HL-60/S4 treated with retinoic acid at 250 ng/mL for 4 days and 3 days (cell line): ENCODE measurements at regions not wholly inside any gene's neighbourhood (a gene's known extent, or its start where the extent isn't known, plus 50 kb on each side); places are given as distances from the start of the nearest gene placed in this dataset.

Experiments
- in situ Hi-C: fragments of 300-500 bp; cut with MboI; formaldehyde crosslinking; loops from 2 replicates; pipeline ENCODE4 v1.7.0; 2022; ENCODE audit warnings: low sequenced_read_pairs

DNA sequence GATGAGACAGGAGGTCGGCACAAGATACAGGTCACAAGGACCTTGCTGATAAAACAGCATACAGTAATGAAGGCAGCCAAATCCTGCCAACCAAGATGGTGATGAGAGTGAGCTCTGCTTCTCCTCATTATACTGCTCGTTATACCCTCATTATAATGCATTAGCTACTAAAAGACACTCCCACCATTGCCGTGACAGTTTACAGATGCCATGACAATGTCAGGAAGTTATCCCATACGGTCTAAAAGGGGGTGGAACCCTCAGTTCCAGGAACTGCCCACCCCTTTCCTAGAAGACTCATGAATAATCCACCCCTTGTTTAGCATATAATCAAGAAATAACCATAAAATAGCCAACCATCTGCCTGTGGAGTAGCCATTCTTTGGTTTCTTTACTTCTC is 224.2 kb downstream of the RBM43 start:
- in situ Hi-C loops = loop anchor here (25.0 kb wide), 1 partner anchor 1425 kb away; no protein-coding TSS in a partner anchor

DNA sequence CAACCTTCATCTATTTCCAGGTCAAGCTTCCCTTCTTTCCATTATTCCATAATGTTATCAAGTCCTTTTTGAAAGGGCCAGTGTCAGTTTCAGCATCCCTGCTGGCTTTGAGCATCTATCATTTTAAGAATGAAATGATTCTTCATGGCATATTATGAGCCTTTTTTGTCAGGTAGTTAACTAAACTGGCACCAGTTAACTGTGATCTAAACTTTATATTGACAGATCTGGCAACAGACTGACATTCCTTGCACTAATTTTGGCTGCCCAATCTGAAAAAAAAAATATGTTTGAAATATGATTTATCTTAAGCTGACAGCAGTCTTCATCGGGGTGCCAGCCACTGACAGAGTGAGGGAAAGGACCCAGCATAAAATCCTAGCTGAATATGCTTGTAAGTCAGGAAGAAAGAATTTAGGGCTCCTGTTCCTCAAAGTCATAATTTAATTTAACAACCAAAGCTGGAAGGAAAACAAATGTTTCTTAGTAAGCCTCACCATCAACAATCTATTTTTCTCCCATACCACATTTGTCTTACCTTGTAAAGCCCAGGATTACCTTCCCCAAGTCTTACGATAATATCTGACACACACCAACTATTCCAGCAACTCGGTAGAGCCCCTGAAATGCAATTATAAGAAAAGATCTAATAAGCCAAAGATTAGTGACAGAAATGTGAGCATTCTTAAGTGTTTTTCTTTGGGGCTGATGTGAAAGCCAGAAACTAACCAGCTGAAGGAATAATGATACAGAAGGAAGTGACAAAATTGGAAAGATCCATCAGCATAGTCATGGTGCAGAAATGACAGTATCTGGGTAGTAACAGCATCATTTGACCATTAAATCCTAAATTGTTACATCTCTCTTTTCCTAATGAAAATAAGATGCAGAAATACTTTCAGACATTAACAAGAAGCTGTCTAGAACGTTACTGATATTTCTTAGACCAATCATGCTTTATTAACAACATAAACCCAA is 228.1 kb downstream of the RBM43 start:
- in situ Hi-C loops = loop anchor here (25.0 kb wide), 1 partner anchor 1421 kb away; no protein-coding TSS in a partner anchor

DNA sequence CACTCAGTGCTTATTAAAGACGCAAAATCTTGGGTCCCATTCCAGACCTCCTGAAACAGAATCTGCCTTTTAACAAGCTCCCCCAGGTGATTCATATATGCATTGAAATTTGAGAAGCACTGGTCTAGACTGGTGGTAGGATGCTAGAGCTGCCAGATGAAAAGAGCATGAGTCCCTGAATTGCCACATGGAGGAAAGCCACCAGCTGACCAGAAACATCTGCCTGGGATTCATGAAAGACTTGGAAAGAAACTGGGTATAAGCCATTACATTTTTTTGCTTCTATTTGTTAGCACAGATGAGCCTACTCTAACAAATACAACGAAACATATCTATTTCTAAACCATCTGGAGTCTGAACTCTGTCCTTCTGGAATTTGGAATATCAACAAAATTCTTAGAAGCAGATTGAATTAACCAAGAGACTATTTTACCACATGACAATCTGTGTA is 228.9 kb downstream of the RBM43 start:
- in situ Hi-C loops = loop anchor here (25.0 kb wide), 1 partner anchor 1420 kb away; no protein-coding TSS in a partner anchor

DNA sequence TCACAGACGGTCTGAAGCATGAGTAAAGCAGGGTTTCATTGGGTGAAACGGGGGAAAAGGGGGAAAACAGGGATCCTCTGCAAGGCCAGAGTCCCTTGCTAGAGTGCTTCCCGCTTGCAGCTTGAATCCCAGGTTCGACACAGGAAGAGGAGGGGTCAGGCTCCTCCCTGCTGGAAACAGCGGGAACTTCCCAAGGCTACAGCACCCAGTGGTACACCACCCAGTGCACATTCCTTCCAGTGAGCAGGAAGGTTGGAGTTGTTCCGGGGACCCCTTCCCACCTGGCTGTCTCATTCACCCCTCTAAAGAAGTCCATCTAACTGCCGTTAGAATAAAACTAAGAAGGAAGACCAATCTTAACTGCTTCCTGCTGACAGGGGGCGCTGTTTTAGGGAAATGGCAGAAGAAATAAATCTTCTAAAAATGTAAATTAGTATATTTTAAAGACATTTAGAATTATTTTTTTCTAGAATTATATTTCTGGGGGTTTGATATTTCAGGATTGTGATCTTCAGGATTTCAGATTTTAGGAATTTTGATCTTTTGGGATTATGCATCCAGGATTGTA is 230.9 kb downstream of the RBM43 start:
- in situ Hi-C loops = loop anchor here (25.0 kb wide), 1 partner anchor 1418 kb away; no protein-coding TSS in a partner anchor

DNA sequence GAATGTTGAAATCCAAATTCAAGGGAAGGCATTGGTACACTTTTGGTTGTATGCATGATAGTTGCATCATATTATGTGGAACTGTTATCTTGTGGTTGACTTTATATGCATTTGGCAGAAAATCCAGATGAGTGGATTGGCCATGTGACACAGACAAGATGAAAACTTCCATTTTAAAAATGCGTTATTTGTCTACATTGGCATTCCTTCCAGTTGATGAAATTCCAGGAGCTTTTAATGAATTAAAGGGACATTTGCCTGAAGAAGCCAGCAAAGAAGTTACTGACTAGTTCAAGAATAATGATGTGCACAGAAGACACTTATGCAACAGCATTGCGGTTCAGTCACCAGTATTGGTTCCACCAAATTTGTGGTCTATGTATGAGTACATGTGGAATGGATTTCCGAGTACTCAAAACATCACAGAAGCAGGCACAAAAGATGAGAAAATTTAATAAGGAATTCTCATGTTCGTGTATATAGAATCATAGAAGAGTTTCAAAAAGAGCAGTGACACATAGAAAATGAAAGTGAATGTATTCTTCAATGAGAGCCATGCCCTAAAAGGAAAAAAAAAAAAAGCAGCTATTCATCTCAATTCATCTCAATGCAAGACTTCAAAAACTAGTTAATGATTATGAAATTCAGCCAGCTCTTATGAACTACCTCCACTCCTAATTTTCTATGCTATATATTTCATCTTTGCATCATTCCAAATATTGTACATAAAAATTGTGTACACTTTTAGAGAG is 232.1 kb downstream of the RBM43 start:
- in situ Hi-C loops = loop anchor here (25.0 kb wide), 1 partner anchor 1417 kb away; no protein-coding TSS in a partner anchor

DNA sequence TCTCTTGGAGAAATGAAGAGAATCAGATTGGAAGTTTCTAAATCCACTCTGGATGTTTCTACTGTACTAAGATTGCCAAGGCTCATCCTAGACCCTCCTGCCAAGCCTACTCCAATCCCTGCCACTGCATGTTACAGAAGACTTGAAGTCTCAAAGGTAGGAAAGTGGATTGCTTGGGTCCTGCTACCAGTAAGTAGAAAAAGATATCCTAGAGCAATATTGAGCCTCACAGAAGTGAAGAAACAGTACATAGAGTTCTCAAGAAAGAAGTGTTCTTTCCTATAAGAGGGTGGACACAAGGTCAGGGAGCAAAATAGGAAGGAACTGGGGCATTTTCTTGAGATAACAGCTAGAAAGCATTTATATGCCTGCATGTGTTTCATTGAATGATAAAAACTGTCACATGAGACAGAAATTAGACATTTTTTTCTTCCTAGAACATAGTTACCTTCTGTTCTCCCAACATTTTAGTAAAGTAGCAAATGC is 232.9 kb downstream of the RBM43 start:
- in situ Hi-C loops = loop anchor here (25.0 kb wide), 1 partner anchor 1416 kb away; no protein-coding TSS in a partner anchor

DNA sequence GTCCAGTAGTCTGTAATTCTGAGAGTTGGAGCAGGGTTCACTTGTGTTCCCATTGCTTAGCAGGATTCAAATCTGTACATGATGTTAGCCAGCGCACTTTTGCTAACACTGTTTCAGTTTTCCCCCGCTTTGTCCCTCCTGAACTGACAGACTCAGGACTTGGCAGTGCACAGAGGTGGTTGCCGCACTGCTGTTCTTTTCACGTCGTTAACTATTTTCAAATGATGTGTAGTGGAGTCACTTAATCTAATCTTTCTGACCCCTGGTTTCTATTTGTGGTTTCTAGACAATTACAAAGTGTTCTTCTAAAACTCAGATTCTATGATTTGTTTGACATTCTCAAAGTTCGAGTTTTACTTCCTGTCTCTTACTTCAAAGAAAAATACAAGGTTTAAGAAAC is 234.5 kb downstream of the RBM43 start:
- in situ Hi-C loops = loop anchor here (25.0 kb wide), 1 partner anchor 1415 kb away; no protein-coding TSS in a partner anchor

DNA sequence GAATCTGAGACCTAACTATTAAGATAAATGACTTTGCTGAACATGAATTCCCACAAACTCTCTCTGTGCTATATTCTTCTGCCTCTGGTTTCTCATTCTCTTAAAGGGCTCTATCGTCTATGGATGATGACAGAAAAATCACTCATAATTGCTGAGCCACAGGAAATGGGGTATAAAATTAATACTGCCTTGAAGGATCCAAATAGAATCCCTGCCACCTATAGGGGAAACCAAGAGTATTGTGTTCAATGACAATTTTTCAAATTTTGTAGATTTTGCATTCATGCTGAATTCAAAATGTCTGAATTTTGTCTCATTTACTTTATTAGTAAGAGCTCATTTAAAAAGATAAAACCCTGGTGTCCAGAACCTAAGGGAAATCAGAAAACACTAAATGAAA is 235.8 kb downstream of the RBM43 start:
- in situ Hi-C loops = loop anchor here (25.0 kb wide), 1 partner anchor 1414 kb away; no protein-coding TSS in a partner anchor

DNA sequence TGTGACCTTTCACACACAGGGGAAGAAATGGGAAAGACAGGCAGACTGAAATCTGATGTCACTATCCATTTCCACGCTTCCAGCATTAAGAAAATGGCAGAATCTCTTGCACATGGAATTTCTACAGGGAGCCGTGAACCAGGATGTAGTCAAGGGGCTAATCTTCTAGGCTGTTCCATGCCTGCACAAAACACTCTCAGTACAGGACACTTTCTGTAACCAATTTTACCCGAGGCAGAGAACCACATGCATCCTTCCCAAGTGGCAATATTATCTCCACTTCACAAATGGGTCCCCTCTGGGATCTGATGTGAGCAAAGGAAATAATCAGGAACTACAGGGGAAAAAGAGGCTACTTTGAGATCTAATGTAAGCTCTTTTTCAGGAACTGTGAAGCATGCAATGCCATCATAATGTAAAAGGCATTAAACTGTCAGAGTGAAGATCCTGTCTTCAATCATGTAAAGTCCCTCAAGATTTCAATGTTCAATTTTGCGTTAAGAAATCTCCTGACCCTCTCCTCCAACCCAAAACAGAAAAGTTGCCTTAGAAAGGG is 236.9 kb downstream of the RBM43 start:
- in situ Hi-C loops = loop anchor here (25.0 kb wide), 1 partner anchor 1412 kb away; no protein-coding TSS in a partner anchor

DNA sequence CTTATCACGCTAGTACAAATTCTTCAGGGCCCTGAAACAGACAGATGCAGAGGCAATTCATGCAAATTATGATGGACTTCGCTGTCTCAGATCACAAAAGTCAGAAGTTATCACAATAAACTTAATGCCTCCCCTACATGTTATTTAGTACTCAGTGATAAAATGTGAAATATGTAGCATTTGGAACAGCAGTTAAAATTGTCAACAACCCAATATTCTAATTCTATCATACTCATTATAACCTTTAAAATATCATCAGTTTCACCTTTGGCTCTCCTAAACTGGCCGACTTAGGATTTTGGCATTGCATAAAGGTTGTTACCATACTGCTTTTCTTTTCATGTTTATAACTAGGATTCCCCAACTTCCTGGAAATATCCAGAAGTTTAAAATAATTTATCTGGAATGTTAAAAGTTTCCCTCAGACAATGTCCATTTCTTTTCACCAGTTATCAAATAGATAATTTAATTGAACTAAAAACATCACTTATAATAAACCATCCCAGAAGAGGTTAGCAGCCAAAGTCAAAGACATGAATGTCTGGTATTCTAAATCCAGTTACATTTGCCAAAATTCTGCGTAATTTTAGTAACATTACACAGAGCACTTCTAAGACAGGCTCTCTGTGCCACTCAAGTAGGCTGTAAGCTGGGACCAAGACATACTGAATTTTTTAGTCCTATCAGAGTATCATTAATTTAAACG is 239.8 kb downstream of the RBM43 start:
- in situ Hi-C loops = no loop called here

DNA sequence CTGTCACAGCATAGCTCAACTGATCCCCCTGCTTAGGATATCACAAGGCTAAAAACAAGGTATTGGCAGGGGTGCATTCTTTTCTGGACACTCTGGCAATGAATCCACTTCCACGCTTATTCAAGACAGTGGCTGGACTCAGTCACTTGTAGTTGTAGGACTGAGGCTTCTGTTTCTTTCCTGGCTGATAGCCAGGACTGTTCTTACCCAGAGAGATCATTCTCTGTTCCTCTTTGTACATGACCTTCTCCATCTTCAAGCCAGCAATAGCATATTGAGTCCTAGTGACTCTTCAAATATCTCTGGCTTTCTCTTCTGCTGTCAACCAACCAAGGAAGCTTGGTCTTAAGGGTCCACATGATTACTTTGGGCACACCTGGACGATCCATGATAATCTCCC is 241.3 kb downstream of the RBM43 start:
- in situ Hi-C loops = no loop called here

DNA sequence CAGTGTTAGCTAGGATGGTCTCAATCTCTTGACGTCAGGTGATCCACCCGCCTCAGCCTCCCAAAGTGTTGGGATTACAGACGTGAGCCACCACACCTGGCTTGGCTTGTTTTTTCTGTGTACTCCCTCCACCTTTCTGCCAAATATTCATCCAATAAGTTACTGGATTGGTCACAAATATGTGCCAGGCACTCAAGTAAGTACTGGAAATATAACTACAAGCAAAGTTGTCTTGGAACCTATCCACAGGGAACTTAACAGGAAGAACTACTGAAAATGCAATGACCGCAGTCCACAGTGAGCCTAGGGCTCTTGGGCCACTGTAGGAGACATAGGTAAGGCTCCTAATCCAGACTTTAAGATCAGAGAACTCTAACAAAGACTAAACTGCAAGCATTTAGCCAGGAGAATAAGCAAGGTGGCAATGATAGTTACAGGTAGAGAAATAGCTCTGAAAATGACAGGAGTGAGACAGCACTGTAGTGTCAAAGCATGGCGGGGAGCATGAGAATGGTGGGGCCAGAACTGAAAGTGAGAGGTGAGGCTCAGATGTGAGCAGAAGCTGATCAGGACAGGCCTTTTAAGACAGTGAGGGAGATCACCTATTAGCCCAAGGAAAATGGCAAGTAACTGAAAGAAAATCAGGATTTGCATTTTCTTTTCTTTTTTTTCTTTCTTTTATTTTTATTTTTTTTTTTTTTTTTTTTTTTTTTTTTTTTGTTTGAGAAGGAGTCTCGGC is 252.1 kb downstream of the RBM43 start:
- in situ Hi-C loops = no loop called here

DNA sequence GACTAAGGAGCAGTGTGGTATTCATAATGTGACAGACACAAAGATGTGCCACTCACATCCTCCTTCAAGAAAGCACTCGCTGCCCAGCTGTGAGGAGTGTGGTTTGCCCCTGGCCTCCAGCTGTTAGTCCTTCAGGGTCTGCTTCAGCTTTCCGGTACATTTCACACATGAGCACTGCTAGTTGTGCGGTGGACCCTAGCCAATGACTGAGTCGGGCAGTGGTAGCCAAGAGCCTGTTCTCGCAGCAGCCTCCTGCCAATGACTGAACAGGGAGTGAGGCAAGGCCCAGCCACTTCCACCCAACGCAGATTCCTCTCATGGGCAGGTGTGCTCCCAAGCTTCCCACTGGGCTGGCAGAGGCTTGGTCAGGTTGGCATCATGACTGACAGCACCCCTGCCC is 254.3 kb downstream of the RBM43 start:
- in situ Hi-C loops = no loop called here

DNA sequence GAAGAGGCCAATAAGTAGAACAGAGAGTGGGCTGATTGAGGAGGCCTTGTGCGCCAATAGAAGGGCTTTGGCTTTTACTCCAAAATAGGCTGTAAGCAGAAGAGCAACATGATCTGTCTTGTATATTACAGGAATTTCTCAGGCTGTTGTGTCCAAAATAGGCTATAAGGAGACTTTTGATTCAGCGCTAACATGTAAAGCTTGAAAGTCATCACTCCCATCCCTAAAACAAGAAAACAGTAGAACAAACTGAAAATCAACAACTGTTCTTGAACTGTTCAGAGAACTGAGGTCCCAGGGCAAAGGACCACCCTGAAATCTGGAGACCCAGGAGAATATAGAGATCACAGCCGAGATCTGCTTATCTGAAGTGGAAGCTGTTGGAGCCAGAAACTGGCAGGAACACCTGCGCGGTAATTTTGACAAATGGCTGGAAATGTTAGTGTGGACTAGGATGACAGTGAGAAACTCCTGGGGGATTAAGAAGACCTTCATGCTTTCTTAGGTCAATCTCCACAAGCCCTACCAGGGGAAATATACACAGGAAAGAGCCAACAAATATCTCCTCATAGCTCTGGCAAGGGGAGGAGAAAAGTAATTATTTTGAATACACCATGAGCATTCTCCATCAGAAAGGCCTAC is 258.6 kb downstream of the RBM43 start:
- in situ Hi-C loops = no loop called here

DNA sequence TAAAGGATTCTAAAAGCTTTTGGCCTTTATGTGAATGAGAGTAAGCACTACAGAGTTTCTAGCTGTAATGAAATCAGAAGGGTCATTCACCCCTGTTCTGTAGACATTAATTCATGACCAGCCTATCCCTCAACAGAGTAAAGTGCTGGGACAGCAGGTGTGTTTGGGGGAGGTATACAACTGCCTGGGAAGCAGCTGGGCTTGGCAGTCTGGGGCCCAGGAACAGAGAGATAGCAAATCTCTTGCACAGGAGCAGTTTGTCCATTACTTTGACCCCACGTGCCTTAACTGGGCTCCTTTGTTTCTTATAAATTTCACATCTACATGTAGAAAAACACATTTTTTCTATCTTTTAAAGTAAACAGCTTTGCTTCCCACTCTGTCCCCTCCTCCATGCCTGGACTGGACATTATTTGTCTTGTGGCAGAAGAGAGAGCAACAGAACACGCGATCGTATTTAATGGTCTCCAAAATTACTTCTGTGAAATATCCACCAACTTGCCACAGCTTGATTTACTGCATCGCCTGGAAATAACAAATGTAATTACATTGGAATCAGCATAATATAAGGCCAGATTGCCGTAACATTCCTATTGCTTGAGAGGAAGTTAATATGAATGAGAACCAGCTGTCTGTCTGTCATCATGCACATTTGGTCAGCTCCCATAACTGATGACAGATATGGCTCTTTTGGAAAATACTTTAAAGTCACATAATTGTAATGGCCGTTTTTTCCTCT is 263.8 kb downstream of the RBM43 start:
- in situ Hi-C loops = no loop called here

DNA sequence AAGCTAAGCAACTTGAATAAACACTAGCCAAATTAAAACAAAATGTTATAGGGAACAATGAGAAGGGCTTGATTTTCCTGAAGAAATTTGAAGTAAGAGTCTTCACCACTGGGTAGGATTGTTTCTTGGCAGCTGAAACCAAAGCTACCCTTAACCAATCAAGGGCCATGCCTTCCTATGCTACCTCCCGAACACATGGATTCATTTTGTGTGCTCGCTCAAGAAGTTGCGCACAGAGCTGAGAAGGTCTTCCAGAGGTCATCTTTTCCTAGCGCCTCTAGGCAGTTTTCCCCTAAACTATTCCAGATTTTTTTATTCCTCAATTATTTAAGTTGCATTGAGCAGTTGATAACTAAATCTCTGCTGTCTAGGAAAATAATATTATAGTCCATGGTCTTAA is 264.6 kb downstream of the RBM43 start:
- in situ Hi-C loops = no loop called here

DNA sequence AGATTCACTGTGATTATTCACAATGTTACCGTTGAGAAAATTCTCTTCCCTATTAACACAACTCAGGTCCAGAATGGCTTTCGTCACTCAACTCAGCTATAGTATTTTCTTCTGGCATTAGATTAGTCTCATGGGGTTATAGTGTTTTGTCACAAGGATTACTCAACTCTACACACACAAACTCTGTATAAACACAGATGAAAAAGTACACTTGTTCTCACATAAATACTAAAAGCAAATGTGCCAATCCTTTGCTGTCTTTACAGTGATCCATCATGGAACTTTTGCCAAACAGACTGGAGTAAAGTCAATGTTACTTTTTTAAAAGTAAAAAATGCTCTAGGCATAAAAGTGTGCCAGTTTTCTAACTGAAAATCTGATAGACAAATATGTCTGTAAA is 267.6 kb downstream of the RBM43 start:
- in situ Hi-C loops = no loop called here

DNA sequence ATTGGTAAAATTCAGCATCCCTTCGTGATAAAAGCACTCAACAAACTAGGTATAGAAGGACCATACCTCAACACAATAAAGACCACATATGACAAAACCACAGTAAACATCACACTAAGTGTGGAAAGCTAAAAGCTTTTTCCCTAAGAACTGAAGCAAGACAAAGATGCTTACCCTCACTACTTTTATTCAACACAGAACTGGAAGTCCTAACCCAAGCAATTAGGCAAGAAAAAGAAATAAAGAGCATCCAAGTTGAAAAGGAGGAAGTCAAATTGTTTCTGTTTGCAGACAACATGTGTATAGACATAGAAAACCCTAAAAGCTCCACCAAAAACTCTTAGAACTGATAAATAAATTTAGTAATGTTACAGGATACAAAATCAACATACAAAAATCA is 271.7 kb downstream of the RBM43 start:
- in situ Hi-C loops = no loop called here
